MM.1S (cell line): ENCODE measurements at regions not wholly inside any gene's neighbourhood (a gene's known extent, or its start where the extent isn't known, plus 50 kb on each side); places are given as distances from the start of the nearest gene placed in this dataset.

Experiments
- DNase-seq: peaks from one replicate; pipeline ENCODE4 v3.0.0-alpha.2; 2015
- H2AFZ ChIP-seq: fragments of 300-600 bp; sonication (generic); 2 replicates; pipeline ENCODE4 v1.6.0; 2016; ENCODE audit warnings: antibody characterized with exemption, low read length
- H3F3A ChIP-seq: fragments of 300-600 bp; sonication (generic); 2 replicates; pipeline ENCODE4 v1.6.1; 2016; ENCODE audit warnings: mild to moderate bottlenecking, antibody characterized with exemption, low read length, moderate library complexity, mixed read lengths; ENCODE audit not compliant: insufficient read depth
- H3K27ac ChIP-seq: fragments of 300-600 bp; sonication (generic); 2 replicates; pipeline ENCODE4 v1.5.1; 2016; ENCODE audit warnings: mild to moderate bottlenecking, low read length
- H3K27me3 ChIP-seq: fragments of 300-600 bp; sonication (generic); replicated peaks from 2 replicates; pipeline ENCODE4 v1.6.0; 2016; ENCODE audit warnings: low read length; ENCODE audit not compliant: insufficient read depth
- H3K36me3 ChIP-seq: fragments of 300-600 bp; sonication (generic); replicated peaks from 2 replicates; pipeline ENCODE4 v1.6.1; 2016; ENCODE audit warnings: mild to moderate bottlenecking, low read length, mixed read lengths; ENCODE audit not compliant: insufficient read depth
- H3K4me1 ChIP-seq: fragments of 300-600 bp; sonication (generic); 2 replicates; pipeline ENCODE4 v1.6.1; 2016; ENCODE audit warnings: low read length, mixed read lengths
- H3K4me2 ChIP-seq: fragments of 300-600 bp; sonication (generic); 2 replicates; pipeline ENCODE4 v1.6.0; 2016; ENCODE audit warnings: low read depth, low read length
- H3K4me3 ChIP-seq: fragments of 300-600 bp; sonication (generic); 2 replicates; pipeline ENCODE4 v1.5.1; 2016; ENCODE audit warnings: low read length, mixed read lengths
- H3K79me2 ChIP-seq: fragments of 300-600 bp; sonication (generic); 2 replicates; pipeline ENCODE4 v1.6.1; 2016; ENCODE audit warnings: mixed run types, low read length, mixed read lengths
- H3K9ac ChIP-seq: fragments of 300-600 bp; sonication (generic); 2 replicates; pipeline ENCODE4 v1.6.1; 2016; ENCODE audit warnings: low read length, mixed read lengths
- H3K9me2 ChIP-seq: fragments of 300-600 bp; sonication (generic); replicated peaks from 2 replicates; pipeline ENCODE4 v1.6.1; 2016; ENCODE audit warnings: mild to moderate bottlenecking, low read length, mixed read lengths; ENCODE audit not compliant: insufficient read depth
- H3K9me3 ChIP-seq: fragments of 300-600 bp; sonication (generic); replicated peaks from 2 replicates; pipeline ENCODE4 v1.6.1; 2016; ENCODE audit warnings: mild to moderate bottlenecking, low read length, mixed read lengths; ENCODE audit not compliant: insufficient read depth
- H4K20me1 ChIP-seq: fragments of 300-600 bp; sonication (generic); 2 replicates; pipeline ENCODE4 v1.6.1; 2016; ENCODE audit warnings: mild to moderate bottlenecking, low read length, moderate library complexity, mixed read lengths; ENCODE audit not compliant: insufficient read depth
- EZH2 ChIP-seq: fragments of 300-600 bp; sonication (generic); optimal IDR thresholded peaks from 2 replicates; pipeline ENCODE3; 2017; ENCODE audit warnings: low read depth, mild to moderate bottlenecking, antibody characterized with exemption, low read length, mixed read lengths
- EZH2phosphoT487 ChIP-seq: fragments of 300-600 bp; sonication (generic); IDR thresholded peaks from 2 replicates; pipeline ENCODE4 v1.6.1; 2018; ENCODE audit warnings: antibody characterized with exemption, low read length
- TF ChIP-seq, protein P1 (sequence below): fragments of 300-600 bp; sonication (generic); IDR thresholded peaks from 2 replicates; pipeline ENCODE4 v1.5.1; 2016; ENCODE audit warnings: antibody characterized with exemption, low read length, mixed read lengths

DNA sequence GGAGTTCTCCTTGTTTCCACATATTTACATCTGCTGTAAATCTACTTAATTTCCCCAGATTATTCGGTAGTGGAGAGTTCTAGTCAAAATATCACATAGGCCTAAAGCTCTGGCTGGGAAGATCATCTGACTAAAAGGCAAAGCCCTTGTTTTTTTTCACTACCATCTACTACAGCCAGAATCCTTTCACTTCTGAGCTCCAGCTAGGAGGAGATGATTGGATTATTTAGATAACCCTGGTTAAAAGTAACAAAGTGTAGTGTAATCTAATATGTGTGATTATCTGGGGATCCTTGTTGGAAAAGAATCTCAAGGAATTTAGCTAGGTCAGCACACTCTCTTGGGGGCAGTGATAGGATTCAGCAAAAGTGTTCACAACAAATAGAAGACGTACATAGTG is 125.4 kb downstream of the DYRK2 start:
- Histone ChIP-seq H2AFZ (no peak overlapping the region), H3K36me3 (no peaks in the 10 kb centered on the region), H3K4me2 (no peak overlapping the region), H3K4me1 (no peaks in the 10 kb centered on the region), H3K9me3 (no peaks in the 10 kb centered on the region), H4K20me1 (no peaks in the 10 kb centered on the region), H3K79me2 (no peaks in the 10 kb centered on the region), H3K9ac (no peak overlapping the region), H3K4me3 (no peak overlapping the region), H3K27ac (no peak overlapping the region), H3K9me2 (no peaks in the 10 kb centered on the region), H3F3A (no peaks in the 10 kb centered on the region), H3K27me3 (no peaks in the 10 kb centered on the region)
- DNase-seq = no peak
- no peak for TF ChIP-seq EZH2
- TF ChIP-seq, protein P1, sequence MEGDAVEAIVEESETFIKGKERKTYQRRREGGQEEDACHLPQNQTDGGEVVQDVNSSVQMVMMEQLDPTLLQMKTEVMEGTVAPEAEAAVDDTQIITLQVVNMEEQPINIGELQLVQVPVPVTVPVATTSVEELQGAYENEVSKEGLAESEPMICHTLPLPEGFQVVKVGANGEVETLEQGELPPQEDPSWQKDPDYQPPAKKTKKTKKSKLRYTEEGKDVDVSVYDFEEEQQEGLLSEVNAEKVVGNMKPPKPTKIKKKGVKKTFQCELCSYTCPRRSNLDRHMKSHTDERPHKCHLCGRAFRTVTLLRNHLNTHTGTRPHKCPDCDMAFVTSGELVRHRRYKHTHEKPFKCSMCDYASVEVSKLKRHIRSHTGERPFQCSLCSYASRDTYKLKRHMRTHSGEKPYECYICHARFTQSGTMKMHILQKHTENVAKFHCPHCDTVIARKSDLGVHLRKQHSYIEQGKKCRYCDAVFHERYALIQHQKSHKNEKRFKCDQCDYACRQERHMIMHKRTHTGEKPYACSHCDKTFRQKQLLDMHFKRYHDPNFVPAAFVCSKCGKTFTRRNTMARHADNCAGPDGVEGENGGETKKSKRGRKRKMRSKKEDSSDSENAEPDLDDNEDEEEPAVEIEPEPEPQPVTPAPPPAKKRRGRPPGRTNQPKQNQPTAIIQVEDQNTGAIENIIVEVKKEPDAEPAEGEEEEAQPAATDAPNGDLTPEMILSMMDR = no peak

DNA sequence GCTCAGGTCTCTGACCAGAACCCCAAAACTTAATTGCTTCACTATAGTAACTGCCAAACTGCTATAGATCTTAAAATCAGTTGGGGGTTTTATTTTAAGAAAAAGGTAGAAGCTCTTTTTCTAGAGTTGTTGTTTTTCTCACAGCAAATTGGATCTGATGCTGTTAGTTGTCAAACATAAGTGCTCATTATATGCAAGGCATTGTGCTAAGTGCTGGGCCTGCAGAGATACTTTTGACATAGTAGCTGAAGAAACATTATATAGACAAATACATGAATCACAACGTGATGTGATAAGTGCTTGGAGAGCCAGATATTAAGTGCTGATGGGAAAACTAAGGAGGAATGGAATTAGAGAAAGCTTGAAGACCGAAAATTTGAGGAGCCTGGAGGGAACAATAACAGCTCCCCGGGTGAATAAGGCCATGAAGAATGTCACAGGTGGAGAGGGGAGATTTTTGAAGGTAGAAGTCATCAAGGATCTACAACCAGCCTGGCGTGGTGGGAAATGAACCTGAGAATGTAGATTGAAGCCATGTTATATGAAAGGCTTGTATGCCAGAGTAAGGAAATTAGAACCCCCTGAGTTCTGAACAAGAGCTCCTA is 126.5 kb downstream of the DYRK2 start:
- H3K4me2 ChIP-seq = no peak overlapping the region
- no peaks in the 10 kb centered on the region for H3K4me1 ChIP-seq
- H2AFZ ChIP-seq = no peak overlapping the region
- no peaks in the 10 kb centered on the region for H3K79me2 ChIP-seq
- H3K4me3 ChIP-seq = no peak overlapping the region
- no peak for TF ChIP-seq EZH2
- TF ChIP-seq, protein P1 = no peak
- no peak for TF ChIP-seq EZH2phosphoT487
- no peaks in the 10 kb centered on the region for H3K9me3 ChIP-seq
- no peak overlapping the region for H3K27ac ChIP-seq
- no peak overlapping the region for H3K9ac ChIP-seq
- no peaks in the 10 kb centered on the region for H3K9me2 ChIP-seq
- H4K20me1 ChIP-seq = no peaks in the 10 kb centered on the region
- H3K36me3 ChIP-seq = no peaks in the 10 kb centered on the region
- DNase-seq = no peak
- no peaks in the 10 kb centered on the region for H3K27me3 ChIP-seq
- no peaks in the 10 kb centered on the region for H3F3A ChIP-seq

DNA sequence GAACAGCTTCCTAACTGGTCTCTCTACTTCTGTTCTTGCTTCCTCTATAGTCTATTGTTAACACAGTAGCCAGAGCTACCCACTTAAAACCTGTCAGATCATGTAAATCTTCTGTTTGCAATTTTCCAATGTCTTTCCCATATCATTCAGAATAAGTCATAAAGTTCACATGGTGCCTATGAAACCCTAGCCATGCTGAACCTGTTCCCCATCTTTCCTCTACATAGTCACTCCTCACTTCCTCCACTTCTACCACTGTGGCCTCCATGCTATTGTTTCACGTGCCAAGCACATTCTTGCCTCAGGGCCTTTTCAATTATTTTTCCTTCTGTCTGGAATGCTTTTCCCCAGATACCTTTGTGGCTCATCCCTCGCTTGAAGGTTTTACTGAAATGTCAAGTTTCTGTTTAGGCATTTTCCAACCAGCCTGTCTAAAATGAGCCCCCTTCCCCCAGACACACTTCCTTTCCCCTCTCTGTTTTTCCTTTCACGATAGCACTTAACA is 132.1 kb downstream of the DYRK2 start:
- Histone ChIP-seq H3K4me2 (no peak overlapping the region), H3K9ac (no peak overlapping the region), H2AFZ (no peak overlapping the region), H3K4me3 (no peak overlapping the region), H3K9me2 (no peaks in the 10 kb centered on the region), H4K20me1 (no peaks in the 10 kb centered on the region), H3K36me3 (no peaks in the 10 kb centered on the region), H3K27me3 (no peaks in the 10 kb centered on the region), H3K79me2 (no peaks in the 10 kb centered on the region), H3K27ac (no peak overlapping the region), H3F3A (peaks cover 10% of the 10 kb centered on the region), H3K4me1 (peaks cover 26% of the 10 kb centered on the region), H3K9me3 (no peaks in the 10 kb centered on the region)
- TF ChIP-seq EZH2phosphoT487 (no peak), EZH2 (no peak)
- TF ChIP-seq, protein P1 = no peak
- DNase-seq = no peak
